ENCODE measurements at regions not wholly inside any gene's neighbourhood (a gene's known extent, or its start where the extent isn't known, plus 50 kb on each side); places are given as distances from the start of the nearest gene placed in this dataset.
"Not testable (repeated sequence)": the region's sequence is repeated elsewhere in the genome, so short reads cannot be mapped to it uniquely, and the experiment has no call there.

GRCh38 chr6:144624716-144625115 is 339.6 kb downstream of the UTRN start:
- DNase-seq = peak; percentile 11

- DNase-seq = no peak
Measured at GRCh38 chr6:144630857-144631256, 345.7 kb downstream of the UTRN start.

GRCh38 chr6:144632266-144632665 is 347.1 kb downstream of the UTRN start:
- no peak for DNase-seq

- no peak for DNase-seq
Measured at GRCh38 chr6:144633886-144634285, 348.8 kb downstream of the UTRN start.

- DNase-seq = no peak
Measured at GRCh38 chr6:144634371-144634770, 349.2 kb downstream of the UTRN start.

- DNase-seq = no peak
Measured at GRCh38 chr6:144635051-144635450, 349.9 kb downstream of the UTRN start.

- not testable (repeated sequence) for DNase-seq
Measured at GRCh38 chr6:144636025-144636424, 350.9 kb downstream of the UTRN start.

- no peak for DNase-seq
Measured at GRCh38 chr6:144637541-144637940, 352.4 kb downstream of the UTRN start.

GRCh38 chr6:144639654-144640053 is 354.5 kb downstream of the UTRN start:
- DNase-seq = no peak

GRCh38 chr6:144641286-144641685 is 356.2 kb downstream of the UTRN start:
- DNase-seq = no peak

GRCh38 chr6:144644776-144645175 is 359.6 kb downstream of the UTRN start:
- no peak for DNase-seq

GRCh38 chr6:144646093-144647056 is 361.2 kb downstream of the UTRN start:
- DNase-seq = no peak

- no peak for DNase-seq
Measured at GRCh38 chr6:144647406-144647964, 362.4 kb downstream of the UTRN start.

- DNase-seq = no peak
Measured at GRCh38 chr6:144647971-144648651, 363.0 kb downstream of the UTRN start.

GRCh38 chr6:144649085-144649484 is 363.9 kb downstream of the UTRN start:
- DNase-seq = no peak

- no peak for DNase-seq
Measured at GRCh38 chr6:144651234-144651633, 366.1 kb downstream of the UTRN start.

GRCh38 chr6:144652292-144652891 is 367.3 kb downstream of the UTRN start:
- DNase-seq = no peak

- DNase-seq = no peak
Measured at GRCh38 chr6:144653885-144654505, 368.9 kb downstream of the UTRN start.

- DNase-seq = no peak
Measured at GRCh38 chr6:144654506-144654905, 369.4 kb downstream of the UTRN start.

- DNase-seq = no peak
Measured at GRCh38 chr6:144655376-144655775, 370.2 kb downstream of the UTRN start.

- DNase-seq = no peak
Measured at GRCh38 chr6:144657691-144658090, 372.6 kb downstream of the UTRN start.

Data from retina (tissue), 1 donor.